Esophagus squamous epithelium (tissue), 4 donors: ENCODE measurements at regions not wholly inside any gene's neighbourhood (a gene's known extent, or its start where the extent isn't known, plus 50 kb on each side); places are given as distances from the start of the nearest gene placed in this dataset.
"Not testable (repeated sequence)": the region's sequence is repeated elsewhere in the genome, so short reads cannot be mapped to it uniquely, and the experiment has no call there.

ENCODE experiments used
- CTCF ChIP-seq, 6 experiments: fragments of 450-650 bp in 4 of 6; fragments of 200-600 bp in 2 of 6; sonication (generic) in 2 of 6; IDR thresholded peaks; one replicate each; pipeline ENCODE4 v1.5.1; 2016 to 2019; ENCODE audit warnings: antibody characterized with exemption in 6 of 6, mild to moderate bottlenecking in 4 of 6, moderate library complexity in 4 of 6
- POLR2A ChIP-seq, 4 donors: fragments of 450-650 bp; IDR thresholded peaks; one replicate each; pipeline ENCODE4 v1.6.1; 2017; ENCODE audit warnings: antibody characterized with exemption in 4 of 4, mild to moderate bottlenecking in 4 of 4, moderate library complexity in 3 of 4

GRCh38 chr10:61036148-61036547, 92.2 kb upstream of the RHOBTB1 start:
- not testable (repeated sequence) for TF ChIP-seq CTCF, POLR2A (IDR thresholded peaks at IDR 0.05)
